ENCODE measurements at regions not wholly inside any gene's neighbourhood (a gene's known extent, or its start where the extent isn't known, plus 50 kb on each side); places are given as distances from the start of the nearest gene placed in this dataset.

- Histone ChIP-seq H3K4me1 (peaks cover 4% of the 10 kb centered on the region; the same call in 1 of the 2 replicates), H3K9me3 (no peaks in the 10 kb centered on the region), H3K36me3 (no peaks in the 10 kb centered on the region), H3K27me3 (no peaks in the 10 kb centered on the region), H3K4me3 (ENCODE audit: low read depth, low read length) (no peak overlapping the region)
- TF ChIP-seq, protein P1, sequence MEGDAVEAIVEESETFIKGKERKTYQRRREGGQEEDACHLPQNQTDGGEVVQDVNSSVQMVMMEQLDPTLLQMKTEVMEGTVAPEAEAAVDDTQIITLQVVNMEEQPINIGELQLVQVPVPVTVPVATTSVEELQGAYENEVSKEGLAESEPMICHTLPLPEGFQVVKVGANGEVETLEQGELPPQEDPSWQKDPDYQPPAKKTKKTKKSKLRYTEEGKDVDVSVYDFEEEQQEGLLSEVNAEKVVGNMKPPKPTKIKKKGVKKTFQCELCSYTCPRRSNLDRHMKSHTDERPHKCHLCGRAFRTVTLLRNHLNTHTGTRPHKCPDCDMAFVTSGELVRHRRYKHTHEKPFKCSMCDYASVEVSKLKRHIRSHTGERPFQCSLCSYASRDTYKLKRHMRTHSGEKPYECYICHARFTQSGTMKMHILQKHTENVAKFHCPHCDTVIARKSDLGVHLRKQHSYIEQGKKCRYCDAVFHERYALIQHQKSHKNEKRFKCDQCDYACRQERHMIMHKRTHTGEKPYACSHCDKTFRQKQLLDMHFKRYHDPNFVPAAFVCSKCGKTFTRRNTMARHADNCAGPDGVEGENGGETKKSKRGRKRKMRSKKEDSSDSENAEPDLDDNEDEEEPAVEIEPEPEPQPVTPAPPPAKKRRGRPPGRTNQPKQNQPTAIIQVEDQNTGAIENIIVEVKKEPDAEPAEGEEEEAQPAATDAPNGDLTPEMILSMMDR (IDR thresholded peaks at IDR 0.05; ENCODE audit: low read depth, low read length) = no peak
- peak; percentile 57 for DNase-seq
Measured at GRCh38 chr4:181548873-181549575, 694.2 kb upstream of the TENM3 start.

- DNase-seq = no peak
- H3K4me3 ChIP-seq (ENCODE audit: low read depth, low read length) = no peak overlapping the region
- TF ChIP-seq, protein P1 (IDR thresholded peaks at IDR 0.05; ENCODE audit: low read depth, low read length) = no peak
- H3K27me3 ChIP-seq = no peaks in the 10 kb centered on the region
- H3K9me3 ChIP-seq = no peaks in the 10 kb centered on the region
- H3K4me1 ChIP-seq = peaks cover 4% of the 10 kb centered on the region; the same call in 1 of the 2 replicates
- H3K36me3 ChIP-seq = no peaks in the 10 kb centered on the region
Measured at GRCh38 chr4:181549576-181550188, 693.5 kb upstream of the TENM3 start.

DNA sequence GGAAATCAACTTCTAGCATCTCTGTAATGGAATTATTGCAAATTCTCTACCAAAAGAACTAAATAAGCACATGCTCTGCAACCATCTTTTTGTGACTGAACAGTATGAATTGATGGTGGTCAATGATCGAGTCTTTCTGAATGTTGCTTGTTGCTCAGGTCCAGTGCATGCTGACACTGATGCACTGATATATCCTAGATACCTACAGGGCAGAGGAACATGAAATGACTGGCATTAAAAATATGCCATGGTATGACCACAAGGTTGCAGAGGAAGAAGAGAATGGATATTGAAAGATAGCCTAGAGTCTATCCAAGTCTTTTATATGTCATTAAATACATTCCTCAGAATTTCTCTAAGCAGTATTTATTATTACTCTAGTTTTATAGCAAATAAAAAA lies 692.8 kb upstream of the TENM3 start:
- no peak for DNase-seq
- Histone ChIP-seq H3K9me3 (no peaks in the 10 kb centered on the region), H3K27me3 (no peaks in the 10 kb centered on the region), H3K36me3 (no peaks in the 10 kb centered on the region), H3K4me3 (ENCODE audit: low read depth, low read length) (no peak overlapping the region), H3K4me1 (peaks cover 4% of the 10 kb centered on the region; the same call in 1 of the 2 replicates)
- TF ChIP-seq, protein P1 (IDR thresholded peaks at IDR 0.05; ENCODE audit: low read depth, low read length) = no peak

DNA sequence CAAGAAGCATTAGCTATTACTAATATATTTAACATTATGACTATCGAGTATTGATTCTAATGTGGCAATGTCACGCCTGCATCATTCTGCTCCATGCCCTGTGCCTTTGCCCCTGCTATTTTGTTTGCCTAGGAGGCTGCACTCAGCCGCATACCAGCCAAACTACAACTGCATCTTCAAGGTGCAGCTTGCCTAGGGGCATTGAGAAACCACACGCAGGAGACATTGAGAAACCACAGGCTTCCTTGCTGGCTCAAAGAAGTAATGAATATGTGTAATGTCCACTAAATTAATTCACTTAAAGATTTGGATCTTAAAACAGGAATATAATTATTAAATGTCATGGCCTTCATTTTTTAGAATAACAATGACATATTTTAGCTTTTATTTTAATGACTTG lies 683.6 kb upstream of the TENM3 start:
- Histone ChIP-seq H3K4me1 (no peaks in the 10 kb centered on the region), H3K27me3 (no peaks in the 10 kb centered on the region), H3K4me3 (ENCODE audit: low read depth, low read length) (no peak overlapping the region), H3K9me3 (no peaks in the 10 kb centered on the region), H3K36me3 (no peaks in the 10 kb centered on the region)
- TF ChIP-seq, protein P1 (IDR thresholded peaks at IDR 0.05; ENCODE audit: low read depth, low read length) = no peak
- no peak for DNase-seq

DNA sequence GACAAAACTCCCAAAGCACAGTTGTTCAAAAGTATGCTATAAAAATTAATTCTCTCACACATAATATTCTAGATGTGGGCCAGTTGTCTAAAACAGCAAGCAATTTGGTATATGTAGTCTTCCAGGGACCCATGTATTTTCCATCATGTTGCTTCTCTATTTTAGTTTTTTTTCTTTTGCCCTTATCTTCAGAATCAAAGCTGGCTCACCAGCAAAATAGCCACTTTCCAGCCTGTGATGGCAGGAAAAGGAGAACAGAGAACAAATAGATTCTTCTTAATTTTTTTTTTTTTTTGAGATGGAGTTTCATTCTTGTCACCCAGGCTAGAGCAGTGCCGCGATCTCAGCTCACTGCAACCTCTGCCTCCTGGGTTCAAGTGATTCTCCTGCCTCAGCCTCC lies 680.8 kb upstream of the TENM3 start:
- no peak for DNase-seq
- H3K4me1 ChIP-seq = 0 out of 2 replicates have a peak, but pooled peaks cover 3% of the 10 kb centered on the region
- no peaks in the 10 kb centered on the region for H3K27me3 ChIP-seq
- H3K4me3 ChIP-seq (ENCODE audit: low read depth, low read length) = no peak overlapping the region
- TF ChIP-seq, protein P1 (IDR thresholded peaks at IDR 0.05; ENCODE audit: low read depth, low read length) = no peak
- no peaks in the 10 kb centered on the region for H3K9me3 ChIP-seq
- no peaks in the 10 kb centered on the region for H3K36me3 ChIP-seq

- no peaks in the 10 kb centered on the region for H3K9me3 ChIP-seq
- 0 out of 2 replicates have a peak, but pooled peaks cover 3% of the 10 kb centered on the region for H3K4me1 ChIP-seq
- no peak for DNase-seq
- no peak overlapping the region for H3K4me3 ChIP-seq (ENCODE audit: low read depth, low read length)
- no peaks in the 10 kb centered on the region for H3K36me3 ChIP-seq
- H3K27me3 ChIP-seq = no peaks in the 10 kb centered on the region
- TF ChIP-seq, protein P1 (IDR thresholded peaks at IDR 0.05; ENCODE audit: low read depth, low read length) = no peak
Measured at GRCh38 chr4:181564625-181565024, 678.6 kb upstream of the TENM3 start.
